ENCODE measurements at regions not wholly inside any gene's neighbourhood (a gene's known extent, or its start where the extent isn't known, plus 50 kb on each side); places are given as distances from the start of the nearest gene placed in this dataset.

GRCh38 chr6:15796130-15796771 lies 133.4 kb upstream of the DTNBP1 start:
- H3K27ac Mint-ChIP-seq, result no peak overlapping the region
- no peak for DNase-seq (ENCODE audit: extremely low spot score, unreplicated experiment)
- TF ChIP-seq CTCF (conservative IDR thresholded peaks at IDR 0.05), result no peak
- H3K27me3 Mint-ChIP-seq, result no peaks in the 10 kb centered on the region
- no peak overlapping the region for H3K4me3 Mint-ChIP-seq
- H3K4me1 Mint-ChIP-seq (ENCODE audit: unreplicated experiment), result peaks cover 39% of the 10 kb centered on the region
- H3K9me3 Mint-ChIP-seq, result peaks cover 18% of the 10 kb centered on the region
- peaks cover 13% of the 10 kb centered on the region for H3K36me3 Mint-ChIP-seq

- H3K4me1 Mint-ChIP-seq (ENCODE audit: unreplicated experiment), result peaks cover 39% of the 10 kb centered on the region
- peaks cover 21% of the 10 kb centered on the region for H3K9me3 Mint-ChIP-seq
- no peaks in the 10 kb centered on the region for H3K27me3 Mint-ChIP-seq
- H3K4me3 Mint-ChIP-seq, result no peak overlapping the region
- no peak for DNase-seq (ENCODE audit: extremely low spot score, unreplicated experiment)
- no peak overlapping the region for H3K27ac Mint-ChIP-seq
- peaks cover 16% of the 10 kb centered on the region for H3K36me3 Mint-ChIP-seq
- TF ChIP-seq CTCF (conservative IDR thresholded peaks at IDR 0.05), result no peak
These were observed 131.0 kb upstream of the DTNBP1 start for GRCh38 chr6:15793826-15794225.

- Mint-ChIP-seq H3K4me3 (no peak overlapping the region), H3K27me3 (no peaks in the 10 kb centered on the region), H3K4me1 (ENCODE audit: unreplicated experiment) (peaks cover 39% of the 10 kb centered on the region), H3K9me3 (peaks cover 19% of the 10 kb centered on the region), H3K27ac (no peak overlapping the region), H3K36me3 (peaks cover 16% of the 10 kb centered on the region)
- DNase-seq (ENCODE audit: extremely low spot score, unreplicated experiment), result no peak
- TF ChIP-seq CTCF (conservative IDR thresholded peaks at IDR 0.05), result no peak
These were observed 130.5 kb upstream of the DTNBP1 start for GRCh38 chr6:15793288-15793687.

GRCh38 chr6:15792842-15793241 lies 130.0 kb upstream of the DTNBP1 start:
- Mint-ChIP-seq H3K36me3 (peaks cover 16% of the 10 kb centered on the region), H3K9me3 (peaks cover 17% of the 10 kb centered on the region), H3K4me1 (ENCODE audit: unreplicated experiment) (peaks cover 39% of the 10 kb centered on the region), H3K27ac (no peak overlapping the region), H3K4me3 (no peak overlapping the region), H3K27me3 (no peaks in the 10 kb centered on the region)
- no peak for DNase-seq (ENCODE audit: extremely low spot score, unreplicated experiment)
- TF ChIP-seq CTCF (conservative IDR thresholded peaks at IDR 0.05), result no peak

- Mint-ChIP-seq H3K4me3 (no peak overlapping the region), H3K27me3 (no peaks in the 10 kb centered on the region), H3K4me1 (ENCODE audit: unreplicated experiment) (peaks cover 33% of the 10 kb centered on the region), H3K27ac (peak overlapping the region; percentile 82), H3K9me3 (peaks cover 14% of the 10 kb centered on the region), H3K36me3 (peaks cover 10% of the 10 kb centered on the region)
- DNase-seq (ENCODE audit: extremely low spot score, unreplicated experiment), result no peak
- no peak for TF ChIP-seq CTCF (conservative IDR thresholded peaks at IDR 0.05)
These were observed 128.8 kb upstream of the DTNBP1 start for GRCh38 chr6:15791448-15792181.
